Choroid plexus epithelial cell (primary cell): ENCODE measurements at regions not wholly inside any gene's neighbourhood (a gene's known extent, or its start where the extent isn't known, plus 50 kb on each side); places are given as distances from the start of the nearest gene placed in this dataset.

ENCODE experiments used
- DNase-seq: peaks from one replicate; pipeline ENCODE4 v3.0.0-alpha.2; 2010; ENCODE audit warnings: low read depth
- H3K4me3 ChIP-seq: 2 replicates; pipeline ENCODE4 v1.5.1; 2011; ENCODE audit warnings: low read depth, mild to moderate bottlenecking, control low read depth, low read length, moderate library complexity
- CTCF ChIP-seq: conservative IDR thresholded peaks from 2 replicates; pipeline ENCODE4 v1.5.1; 2011; ENCODE audit warnings: low read depth, mild to moderate bottlenecking, control low read depth, inconsistent platforms, low read length, moderate library complexity

GRCh38 chr12:126156806-126157574 is 1091.8 kb downstream of the AACS start:
- TF ChIP-seq CTCF, result no peak
- DNase-seq, result no peak
- H3K4me3 ChIP-seq, result no peak overlapping the region

GRCh38 chr12:126157575-126157966 is 1092.3 kb downstream of the AACS start:
- H3K4me3 ChIP-seq, result no peak overlapping the region
- DNase-seq, result no peak

GRCh38 chr12:126159139-126159538 is 1093.9 kb downstream of the AACS start:
- no peak for DNase-seq
- TF ChIP-seq CTCF, result no peak
- H3K4me3 ChIP-seq, result no peak overlapping the region

More at GRCh38 chr12:126157575-126157966, 1092.3 kb downstream of the AACS start:
- no peak for TF ChIP-seq CTCF

- no peak for TF ChIP-seq CTCF
- DNase-seq, result no peak
- H3K4me3 ChIP-seq, result no peak overlapping the region
Measured at GRCh38 chr12:126160912-126161311, 1095.7 kb downstream of the AACS start.

- no peak overlapping the region for H3K4me3 ChIP-seq
- no peak for TF ChIP-seq CTCF
- no peak for DNase-seq
Measured at GRCh38 chr12:126163984-126164383, 1098.7 kb downstream of the AACS start.

GRCh38 chr12:126171937-126172559 is 1106.8 kb downstream of the AACS start:
- no peak for DNase-seq
- no peak overlapping the region for H3K4me3 ChIP-seq
- no peak for TF ChIP-seq CTCF
